Glomerular endothelial cell (primary cell): ENCODE measurements at regions not wholly inside any gene's neighbourhood (a gene's known extent, or its start where the extent isn't known, plus 50 kb on each side); places are given as distances from the start of the nearest gene placed in this dataset.
"Not testable (repeated sequence)": the region's sequence is repeated elsewhere in the genome, so short reads cannot be mapped to it uniquely, and the experiment has no call there.

ENCODE experiments used
- DNase-seq: peaks from one replicate; pipeline ENCODE4 v3.0.0-alpha.2; 2011; ENCODE audit warnings: low read depth, low spot score; ENCODE audit errors: extremely low read depth

- not testable (repeated sequence) for DNase-seq
Measured at GRCh38 chr2:134061066-134061465, 192.8 kb upstream of the MGAT5 start.

GRCh38 chr2:134062235-134062634 lies 191.6 kb upstream of the MGAT5 start:
- DNase-seq: not testable (repeated sequence)

- not testable (repeated sequence) for DNase-seq
Measured at GRCh38 chr2:134063916-134064315, 190.0 kb upstream of the MGAT5 start.

GRCh38 chr2:134070281-134070741 lies 183.6 kb upstream of the MGAT5 start:
- DNase-seq: no peak

- DNase-seq: no peak
Measured at GRCh38 chr2:134072341-134072740, 181.5 kb upstream of the MGAT5 start.

- DNase-seq: no peak
Measured at GRCh38 chr2:134073023-134073422, 180.8 kb upstream of the MGAT5 start.

GRCh38 chr2:134074619-134075018 lies 179.3 kb upstream of the MGAT5 start:
- no peak for DNase-seq

- DNase-seq: no peak
Measured at GRCh38 chr2:134075204-134075603, 178.7 kb upstream of the MGAT5 start.

GRCh38 chr2:134078354-134078753 lies 175.5 kb upstream of the MGAT5 start:
- no peak for DNase-seq

- DNase-seq: no peak
Measured at GRCh38 chr2:134079373-134079772, 174.5 kb upstream of the MGAT5 start.

GRCh38 chr2:134080386-134081089 lies 173.3 kb upstream of the MGAT5 start:
- no peak for DNase-seq

GRCh38 chr2:134081238-134081938 lies 172.5 kb upstream of the MGAT5 start:
- DNase-seq: no peak

- DNase-seq: no peak
Measured at GRCh38 chr2:134083548-134083947, 170.3 kb upstream of the MGAT5 start.

- DNase-seq: no peak
Measured at GRCh38 chr2:134086594-134087219, 167.2 kb upstream of the MGAT5 start.

- no peak for DNase-seq
Measured at GRCh38 chr2:134087371-134087921, 166.4 kb upstream of the MGAT5 start.

GRCh38 chr2:134089454-134089853 lies 164.4 kb upstream of the MGAT5 start:
- no peak for DNase-seq

- no peak for DNase-seq
Measured at GRCh38 chr2:134097740-134098139, 156.1 kb upstream of the MGAT5 start.

GRCh38 chr2:134098321-134098720 lies 155.6 kb upstream of the MGAT5 start:
- DNase-seq: no peak

GRCh38 chr2:134099273-134099672 lies 154.6 kb upstream of the MGAT5 start:
- no peak for DNase-seq

- DNase-seq: no peak
Measured at GRCh38 chr2:134103196-134103595, 150.7 kb upstream of the MGAT5 start.

- DNase-seq: no peak
Measured at GRCh38 chr2:134104754-134105153, 149.1 kb upstream of the MGAT5 start.

- no peak for DNase-seq
Measured at GRCh38 chr2:134107402-134107801, 146.5 kb upstream of the MGAT5 start.
